ENCODE measurements at regions not wholly inside any gene's neighbourhood (a gene's known extent, or its start where the extent isn't known, plus 50 kb on each side); places are given as distances from the start of the nearest gene placed in this dataset.
A peak's percentile ranks its signal among the peaks of the same experiment; 100 is the strongest.

DNA sequence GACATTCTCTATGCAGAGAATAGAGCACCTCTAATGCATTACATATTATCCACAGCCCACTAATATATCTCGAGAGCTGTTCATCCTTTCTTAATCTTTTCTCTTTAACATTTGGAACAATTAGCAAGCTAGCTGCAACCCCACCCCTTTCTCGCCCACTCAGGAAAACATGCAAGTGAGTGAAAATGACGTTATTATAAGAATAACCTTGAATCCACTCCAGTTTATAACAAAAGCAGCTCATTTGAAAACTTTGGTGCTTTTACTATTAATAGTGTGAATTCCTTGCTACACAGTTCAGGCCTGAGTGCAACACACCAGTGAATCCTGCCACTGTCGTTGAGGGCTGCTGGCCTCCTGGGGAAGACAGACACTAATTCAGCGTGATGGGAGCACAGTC lies 63.3 kb upstream of the BMAL1 start:
- no TSS peak for BruUV-seq (replicated peaks)
- ChIA-PET CTCF (interaction anchor here (1.2 to 1.4 kb wide), 2 partner anchors 121 to 171 kb away, joined by 4 to 5 read pairs; no protein-coding TSS in a partner anchor), POLR2A (ENCODE audit: unreplicated experiment) (no interaction called here)
- in situ Hi-C loops (cut with MboI; ENCODE audit: low sequenced_read_pairs) (no loop called here), intact Hi-C loops (cut with micrococcal nuclease) (no loop called here), dilution Hi-C loops (cut with HindIII; ENCODE audit: low sequenced_read_pairs, unreplicated experiment) (no loop called here)
- Histone ChIP-seq H3K14ac (replicated peaks; ENCODE audit: low read depth, low read length) (peak overlapping the region; percentile 82), H3K4me3 (ENCODE audit: insufficient read depth, low read depth, low read length) (no peak overlapping the region), H3K36me3 (ENCODE audit: control insufficient read depth, insufficient read depth, low read length) (no peaks in the 10 kb centered on the region), H4K5ac (ENCODE audit: low read depth, low read length) (peak overlapping the region; percentile 79), H3K9ac (ENCODE audit: low read depth, low read length) (no peak overlapping the region; the same call in 1 of the 2 replicates), H2AK5ac (ENCODE audit: low read depth, low read length) (peak overlapping the region; percentile 91), H2BK20ac (ENCODE audit: low read depth, low read length) (peak overlapping the region; percentile 100), H3K9me1 (ENCODE audit: insufficient read depth, low read length) (peaks cover 16% of the 10 kb centered on the region), H4K20me1 (ENCODE audit: insufficient read depth, low read length) (no peaks in the 10 kb centered on the region), H2AK9ac (replicated peaks; ENCODE audit: low read depth, low read length, poor library complexity) (peak overlapping the region; percentile 56), H3K27me3 (ENCODE audit: control insufficient read depth, insufficient read depth, low read length) (no peaks in the 10 kb centered on the region), H4K91ac (ENCODE audit: insufficient read depth, low read depth, low read length) (peak overlapping the region; percentile 98), H3K79me1 (ENCODE audit: low read depth in 1 of 2, low read length in 2 of 2) (no peaks in the 10 kb centered on the region; a peak in 1 of 4 replicates), H2BK120ac (ENCODE audit: low read depth, low read length) (peak overlapping the region; percentile 100), H2AFZ (replicated peaks; ENCODE audit: low read length, poor library complexity) (peak overlapping the region; percentile 33), H3K23ac (ENCODE audit: low read depth, low read length) (peak overlapping the region; percentile 89), H4K8ac (ENCODE audit: low read depth in 2 of 2, low read length in 2 of 2) (peak overlapping the region; percentile 90 to 99), H2BK15ac (ENCODE audit: low read depth, low read length) (peak overlapping the region; percentile 85), H3K4me1 (ENCODE audit: control insufficient read depth, insufficient read depth, low read length) (peaks cover 17% of the 10 kb centered on the region), H2BK5ac (ENCODE audit: low read depth, low read length, poor library complexity, severe bottlenecking) (peak overlapping the region; percentile 100), H3K4ac (ENCODE audit: low read depth, low read length) (peak overlapping the region; percentile 100), H3K18ac (ENCODE audit: low read depth, low read length) (peak overlapping the region; percentile 78), H3K4me2 (ENCODE audit: low read depth, low read length) (no peak overlapping the region), H3K27ac (ENCODE audit: insufficient read depth, low read length) (peak overlapping the region; percentile 83), H3K56ac (ENCODE audit: extremely low read depth, insufficient read depth, low read length) (peak overlapping the region; percentile 85), H3K9me3 (ENCODE audit: control insufficient read depth, insufficient read depth, low read length) (no peaks in the 10 kb centered on the region)
- TF ChIP-seq FOS (IDR thresholded peaks at IDR 0.05; ENCODE audit: low read depth, low read length), result no peak
- no peak for TF ChIP-seq NFE2L2 (IDR thresholded peaks at IDR 0.05; ENCODE audit: low read depth, low read length)
- TF ChIP-seq RFX5 (IDR thresholded peaks at IDR 0.05; ENCODE audit: low read depth, low read length), result no peak
- TF ChIP-seq, protein P1, sequence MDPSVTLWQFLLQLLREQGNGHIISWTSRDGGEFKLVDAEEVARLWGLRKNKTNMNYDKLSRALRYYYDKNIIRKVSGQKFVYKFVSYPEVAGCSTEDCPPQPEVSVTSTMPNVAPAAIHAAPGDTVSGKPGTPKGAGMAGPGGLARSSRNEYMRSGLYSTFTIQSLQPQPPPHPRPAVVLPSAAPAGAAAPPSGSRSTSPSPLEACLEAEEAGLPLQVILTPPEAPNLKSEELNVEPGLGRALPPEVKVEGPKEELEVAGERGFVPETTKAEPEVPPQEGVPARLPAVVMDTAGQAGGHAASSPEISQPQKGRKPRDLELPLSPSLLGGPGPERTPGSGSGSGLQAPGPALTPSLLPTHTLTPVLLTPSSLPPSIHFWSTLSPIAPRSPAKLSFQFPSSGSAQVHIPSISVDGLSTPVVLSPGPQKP (IDR thresholded peaks at IDR 0.05; ENCODE audit: borderline replicate concordance, low read depth, low read length), result no peak
- no peak for TF ChIP-seq RAD21 (IDR thresholded peaks at IDR 0.05; ENCODE audit: low read length)
- WGBS, 2 experiments (ENCODE audit: extremely low coverage in 2 of 2, insufficient read length in 1 of 2), result no CpG with 5 or more reads among the region's 5 CpGs
- ATAC-seq (ENCODE audit: low read depth), result no peak
- no peak for DNase-seq

Data from IMR-90 (cell line).